Thoracic aorta (tissue), 2 donors: ENCODE measurements at regions not wholly inside any gene's neighbourhood (a gene's known extent, or its start where the extent isn't known, plus 50 kb on each side); places are given as distances from the start of the nearest gene placed in this dataset.

Source experiments
- ATAC-seq: fragments of 150-250 bp; one replicate; pipeline ENCODE4 v1.8.0; 2017; ENCODE audit warnings: low read depth; ENCODE audit not compliant: insufficient number of reproducible peaks, low FRiP score
- DNase-seq: peaks from one replicate; pipeline ENCODE4 v3.0.0-alpha.2; 2020; ENCODE audit warnings: low spot score
- H3K27ac ChIP-seq, 2 donors: fragments of 200-600 bp; sonication (generic); 1 replicate in 1 of 2; 2 replicates in 1 of 2; pipeline ENCODE4 v1.5.1; 2016; ENCODE audit warnings: mild to moderate bottlenecking in 2 of 2, moderate library complexity in 2 of 2
- H3K27me3 ChIP-seq: fragments of 200-600 bp; sonication (generic); replicated peaks from 2 replicates; pipeline ENCODE4 v1.6.0; 2016; ENCODE audit warnings: mild to moderate bottlenecking; ENCODE audit not compliant: insufficient read depth
- H3K36me3 ChIP-seq: fragments of 200-600 bp; sonication (generic); one replicate; pipeline ENCODE4 v1.5.1; 2016
- H3K4me1 ChIP-seq, 2 donors: fragments of 200-600 bp; sonication (generic); 1 replicate in 1 of 2; 2 replicates in 1 of 2; pipeline versions ENCODE4 v1.5.1 to v1.6.0; 2016; ENCODE audit warnings: low read depth in 2 of 2, mild to moderate bottlenecking in 1 of 2; ENCODE audit not compliant: control insufficient read depth in 1 of 2
- H3K4me3 ChIP-seq: fragments of 200-600 bp; sonication (generic); 2 replicates; pipeline ENCODE4 v1.5.1; 2016; ENCODE audit warnings: mild to moderate bottlenecking
- H3K9me3 ChIP-seq: fragments of 200-600 bp; sonication (generic); 2 replicates; pipeline ENCODE4 v1.5.1; 2016
- CTCF ChIP-seq: fragments of 200-600 bp; sonication (generic); IDR thresholded peaks from one replicate; pipeline ENCODE4 v1.5.1; 2019; ENCODE audit warnings: antibody characterized with exemption

- no peaks in the 10 kb centered on the region for H3K36me3 ChIP-seq
- no peak for DNase-seq
- H3K4me1 ChIP-seq = no peaks in the 10 kb centered on the region
- H3K27me3 ChIP-seq = no peaks in the 10 kb centered on the region
- TF ChIP-seq CTCF = no peak
- no peak overlapping the region for H3K4me3 ChIP-seq
- H3K27ac ChIP-seq = no peak overlapping the region
- H3K9me3 ChIP-seq = no peaks in the 10 kb centered on the region
- ATAC-seq = no peak
Measured at GRCh38 chr16:8323153-8323552, 267.2 kb downstream of the TMEM114 start.

GRCh38 chr16:8320131-8320530, 270.2 kb downstream of the TMEM114 start:
- no peak for TF ChIP-seq CTCF
- DNase-seq = no peak
- no peak for ATAC-seq

GRCh38 chr16:8310816-8311215, 279.5 kb downstream of the TMEM114 start:
- TF ChIP-seq CTCF = no peak
- DNase-seq (no peak), ATAC-seq (no peak)
- H3K36me3 ChIP-seq = no peaks in the 10 kb centered on the region
- H3K4me1 ChIP-seq = no peaks in the 10 kb centered on the region
- no peak overlapping the region for H3K27ac ChIP-seq
- H3K4me3 ChIP-seq = no peak overlapping the region
- H3K9me3 ChIP-seq = no peaks in the 10 kb centered on the region
- H3K27me3 ChIP-seq = no peaks in the 10 kb centered on the region

More at GRCh38 chr16:8320131-8320530, 270.2 kb downstream of the TMEM114 start:
- Histone ChIP-seq H3K9me3 (no peaks in the 10 kb centered on the region), H3K36me3 (no peaks in the 10 kb centered on the region), H3K4me1 (no peaks in the 10 kb centered on the region), H3K4me3 (no peak overlapping the region), H3K27ac (no peak overlapping the region), H3K27me3 (no peaks in the 10 kb centered on the region)

- DNase-seq (no peak), ATAC-seq (no peak)
- Histone ChIP-seq H3K9me3 (no peaks in the 10 kb centered on the region), H3K27me3 (no peaks in the 10 kb centered on the region), H3K4me3 (no peak overlapping the region), H3K27ac (no peak overlapping the region), H3K4me1 (no peaks in the 10 kb centered on the region), H3K36me3 (no peaks in the 10 kb centered on the region)
- no peak for TF ChIP-seq CTCF
Measured at GRCh38 chr16:8310323-8310722, 280.0 kb downstream of the TMEM114 start.

GRCh38 chr16:8305201-8305600, 285.1 kb downstream of the TMEM114 start:
- no peaks in the 10 kb centered on the region for H3K27me3 ChIP-seq
- H3K4me1 ChIP-seq = no peaks in the 10 kb centered on the region
- DNase-seq = no peak
- no peak for TF ChIP-seq CTCF
- ATAC-seq = no peak
- H3K4me3 ChIP-seq = no peak overlapping the region
- no peak overlapping the region for H3K27ac ChIP-seq
- H3K9me3 ChIP-seq = no peaks in the 10 kb centered on the region
- no peaks in the 10 kb centered on the region for H3K36me3 ChIP-seq
